ENCODE measurements at regions not wholly inside any gene's neighbourhood (a gene's known extent, or its start where the extent isn't known, plus 50 kb on each side); places are given as distances from the start of the nearest gene placed in this dataset.

DNA sequence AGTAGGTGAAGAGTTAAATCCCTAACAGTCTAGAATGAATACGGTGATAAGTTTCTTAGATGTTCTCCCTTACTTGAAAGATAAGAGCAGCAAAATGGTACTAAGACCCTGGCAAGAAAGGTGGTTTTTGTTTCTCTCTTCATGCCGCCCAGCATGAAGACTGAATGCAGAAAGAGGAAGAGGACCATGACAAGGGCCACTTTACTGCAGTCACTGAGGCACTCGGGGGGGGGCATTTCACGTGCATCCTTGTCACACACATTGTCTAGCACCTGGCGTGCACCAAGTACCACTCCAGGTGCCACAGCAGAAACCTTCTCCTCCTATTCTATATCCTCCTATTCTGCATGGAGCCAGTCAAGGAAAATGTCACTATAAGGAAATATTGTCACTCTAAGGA lies 222.0 kb downstream of the TOMM20 start:
- TF ChIP-seq SIN3A (IDR thresholded peaks at IDR 0.05; ENCODE audit: borderline replicate concordance, insufficient read depth, low read depth, low read length), result no peak
- TF ChIP-seq POLR2AphosphoS5 (IDR thresholded peaks at IDR 0.05; ENCODE audit: low read depth, low read length), result no peak
- TF ChIP-seq TCF7L2 (IDR thresholded peaks at IDR 0.05; ENCODE audit: low read depth, low read length), result no peak
- TF ChIP-seq REST (IDR thresholded peaks at IDR 0.05; ENCODE audit: insufficient read depth in 1 of 2, low read depth in 2 of 2, low read length in 1 of 2), result no peak
- no peak for TF ChIP-seq CTCF (IDR thresholded peaks at IDR 0.05)
- intact Hi-C loops (cut with micrococcal nuclease; ENCODE audit: unreplicated experiment), result no loop called here
- H3K4me1 ChIP-seq (ENCODE audit: control insufficient read depth, insufficient read depth, low read length), result 0 out of 2 replicates have a peak, but pooled peaks cover under 1% of the 10 kb centered on the region
- no peaks in the 10 kb centered on the region for H3K36me3 ChIP-seq (ENCODE audit: control insufficient read depth, insufficient read depth, low read length)
- H3K27ac ChIP-seq (ENCODE audit: low read length), result peak overlapping the region; percentile 70; the same call in 1 of the 2 replicates
- BruUV-seq (replicated peaks), result no TSS peak
- H3K4me3 ChIP-seq (ENCODE audit: low read depth in 2 of 2, low read length in 2 of 2), result no peak overlapping the region
- POLR2A ChIA-PET, result no interaction called here
- in situ Hi-C loops (cut with HindIII; ENCODE audit: low pct_unique_long_range_greater_than_20kb, low sequenced_read_pairs), result no loop called here
- H3K9me3 ChIP-seq (ENCODE audit: control insufficient read depth, insufficient read depth, low read depth, low read length), result no peaks in the 10 kb centered on the region
- ATAC-seq (no peak), DNase-seq (ENCODE audit: low read depth, low spot score) (no peak)
- CTCF ChIA-PET, result no interaction called here
- H3K27me3 ChIP-seq (ENCODE audit: control insufficient read depth, insufficient read depth, low read length), result no peaks in the 10 kb centered on the region

DNA sequence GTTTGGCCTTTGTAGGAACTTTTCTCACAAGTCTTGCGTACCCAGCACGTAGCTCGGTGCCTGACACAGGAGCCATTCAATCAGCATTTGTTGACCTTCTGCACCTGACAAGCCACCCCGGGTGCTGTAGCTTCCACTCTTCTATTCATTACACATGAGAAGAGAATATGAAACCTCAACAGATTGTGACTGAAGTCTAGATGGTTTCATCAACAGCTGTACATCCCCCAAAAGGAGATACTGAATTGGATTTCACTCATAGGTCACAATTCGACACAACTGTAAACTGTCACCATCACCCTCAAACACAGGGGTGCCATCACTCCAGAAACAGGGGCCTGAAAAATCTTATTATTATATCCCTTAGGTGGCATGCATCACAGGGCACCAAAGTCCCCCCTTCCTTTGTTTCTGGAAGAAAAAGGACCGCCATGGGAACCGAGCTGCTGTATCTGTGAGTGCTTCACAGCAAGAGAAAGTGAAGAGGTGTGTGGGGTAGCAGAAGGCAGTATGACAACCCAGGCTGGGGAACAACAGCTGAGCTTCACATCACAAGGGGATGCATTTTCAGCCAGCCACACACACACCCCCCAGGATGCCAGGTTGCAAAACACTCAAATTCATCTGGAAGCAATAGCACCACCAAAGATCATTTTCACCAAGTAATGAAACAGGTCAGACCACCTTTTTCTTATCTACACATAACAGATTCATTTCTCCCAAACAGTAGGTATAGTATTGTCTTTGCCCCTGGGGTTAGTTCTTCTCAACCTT lies 225.7 kb downstream of the TOMM20 start:
- H3K27me3 ChIP-seq (ENCODE audit: control insufficient read depth, insufficient read depth, low read length), result no peaks in the 10 kb centered on the region
- H3K4me3 ChIP-seq (ENCODE audit: low read depth in 2 of 2, low read length in 2 of 2), result no peak overlapping the region
- H3K36me3 ChIP-seq (ENCODE audit: control insufficient read depth, insufficient read depth, low read length), result no peaks in the 10 kb centered on the region
- CTCF ChIA-PET, result no interaction called here
- peak overlapping the region; percentile 70; the same call in 1 of the 2 replicates for H3K27ac ChIP-seq (ENCODE audit: low read length)
- DNase-seq (ENCODE audit: low read depth, low spot score), result no peak
- in situ Hi-C loops (cut with HindIII; ENCODE audit: low pct_unique_long_range_greater_than_20kb, low sequenced_read_pairs), result no loop called here
- POLR2A ChIA-PET, result interaction anchor here (0.6 kb wide), 1 partner anchor 16 kb away, joined by 12 read pairs; no protein-coding TSS in a partner anchor
- no TSS peak for BruUV-seq (replicated peaks)
- intact Hi-C loops (cut with micrococcal nuclease; ENCODE audit: unreplicated experiment), result no loop called here
- no peak for ATAC-seq
- H3K9me3 ChIP-seq (ENCODE audit: control insufficient read depth, insufficient read depth, low read depth, low read length), result no peaks in the 10 kb centered on the region
- no peak for TF ChIP-seq TCF7L2 (IDR thresholded peaks at IDR 0.05; ENCODE audit: low read depth, low read length)
- no peak for TF ChIP-seq REST (IDR thresholded peaks at IDR 0.05; ENCODE audit: insufficient read depth in 1 of 2, low read depth in 2 of 2, low read length in 1 of 2)
- no peak for TF ChIP-seq CTCF (IDR thresholded peaks at IDR 0.05)
- TF ChIP-seq POLR2AphosphoS5 (IDR thresholded peaks at IDR 0.05; ENCODE audit: low read depth, low read length), result no peak
- TF ChIP-seq SIN3A (IDR thresholded peaks at IDR 0.05; ENCODE audit: borderline replicate concordance, insufficient read depth, low read depth, low read length), result no peak
- peaks cover 19% of the 10 kb centered on the region for H3K4me1 ChIP-seq (ENCODE audit: control insufficient read depth, insufficient read depth, low read length)

All from Panc1 (cell line).